HG03460 (cell line): ENCODE measurements at regions not wholly inside any gene's neighbourhood (a gene's known extent, or its start where the extent isn't known, plus 50 kb on each side); places are given as distances from the start of the nearest gene placed in this dataset.
A peak's percentile ranks its signal among the peaks of the same experiment; 100 is the strongest.
"Not testable (repeated sequence)": the region's sequence is repeated elsewhere in the genome, so short reads cannot be mapped to it uniquely, and the experiment has no call there.

ENCODE experiments used
- ATAC-seq: cut with Tn5 transposase; IDR thresholded peaks from one replicate; pipeline ENCODE4 v1.9.1; 2021; ENCODE audit not compliant: unreplicated experiment

GRCh38 chr14:82647088-82647810 is 1113.6 kb upstream of the SEL1L start:
- no peak for ATAC-seq

DNA sequence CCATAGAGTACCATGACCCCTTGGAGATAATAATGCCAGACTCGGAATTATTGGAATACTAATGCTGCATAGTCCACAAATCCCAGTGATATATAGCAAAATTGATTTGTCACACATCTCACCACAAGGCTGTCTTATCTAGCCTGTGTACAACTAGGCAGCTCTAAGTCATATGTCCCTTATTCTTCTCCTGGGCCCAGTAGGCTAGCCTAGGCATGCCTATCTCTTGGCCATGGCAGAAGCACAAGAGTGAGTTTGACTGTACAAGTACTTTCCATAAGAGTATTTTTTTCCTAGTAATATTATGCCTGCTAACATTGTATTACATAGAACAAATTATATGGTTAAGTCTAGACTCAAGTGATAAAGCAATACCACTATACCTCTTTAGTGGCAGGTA is 1122.1 kb upstream of the SEL1L start:
- ATAC-seq = no peak

GRCh38 chr14:82657186-82657675 is 1123.6 kb upstream of the SEL1L start:
- no peak for ATAC-seq

DNA sequence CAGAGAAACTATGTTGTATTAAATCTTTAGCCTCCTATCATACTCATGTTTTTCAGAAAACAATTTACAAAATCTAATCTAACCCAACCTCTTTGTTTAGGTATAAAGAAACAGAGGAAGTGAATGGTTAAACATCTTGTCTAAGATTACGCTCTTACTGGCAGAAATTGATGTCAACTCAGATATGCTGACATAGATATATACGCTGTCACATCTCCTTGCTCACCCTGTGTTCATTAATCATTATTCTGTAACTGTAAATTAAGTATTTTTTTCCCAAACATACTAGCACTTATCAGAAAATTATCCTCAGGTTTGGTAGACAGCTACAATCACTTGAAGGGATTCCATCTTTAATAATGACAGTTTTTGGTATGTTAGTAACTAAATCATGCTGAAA is 1127.6 kb upstream of the SEL1L start:
- ATAC-seq = no peak

GRCh38 chr14:82667006-82667405 is 1133.4 kb upstream of the SEL1L start:
- no peak for ATAC-seq

DNA sequence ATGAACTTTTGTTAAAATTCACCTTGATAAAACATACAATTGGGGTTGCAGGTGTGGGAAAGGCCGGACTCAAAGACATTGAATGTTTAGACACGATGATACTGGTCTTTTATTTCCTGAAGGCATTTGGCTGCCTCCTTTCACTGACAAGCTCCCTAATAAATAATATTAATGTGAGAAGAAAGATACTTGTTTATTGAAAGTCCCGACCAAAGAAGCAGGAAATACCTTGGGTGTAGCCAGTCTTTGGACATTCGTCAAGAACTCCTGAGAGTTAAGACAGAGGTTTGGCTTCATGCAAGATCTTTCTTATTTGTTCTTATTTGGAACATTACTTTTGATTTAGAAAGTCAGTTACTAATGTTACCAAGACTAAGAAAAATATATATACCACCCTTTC is 1133.8 kb upstream of the SEL1L start:
- no peak for ATAC-seq

DNA sequence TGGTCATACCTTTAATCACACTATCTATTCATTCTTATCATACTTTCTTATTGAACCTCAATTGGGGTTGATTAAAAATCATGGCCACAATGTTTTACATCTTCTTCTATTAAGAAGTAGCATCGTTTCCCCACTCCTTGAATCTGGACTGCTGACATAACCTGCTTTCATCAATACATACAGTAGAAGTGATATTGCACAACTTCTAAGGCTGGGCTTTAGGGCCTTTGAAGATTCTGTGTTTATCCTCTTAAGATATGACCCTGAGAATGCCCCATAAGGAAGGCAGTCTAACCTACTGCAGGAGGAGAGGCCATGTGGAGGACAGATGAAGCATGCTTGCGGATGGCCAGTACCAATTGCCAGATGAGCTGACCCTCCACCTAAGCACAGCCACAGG is 1142.8 kb upstream of the SEL1L start:
- no peak for ATAC-seq

DNA sequence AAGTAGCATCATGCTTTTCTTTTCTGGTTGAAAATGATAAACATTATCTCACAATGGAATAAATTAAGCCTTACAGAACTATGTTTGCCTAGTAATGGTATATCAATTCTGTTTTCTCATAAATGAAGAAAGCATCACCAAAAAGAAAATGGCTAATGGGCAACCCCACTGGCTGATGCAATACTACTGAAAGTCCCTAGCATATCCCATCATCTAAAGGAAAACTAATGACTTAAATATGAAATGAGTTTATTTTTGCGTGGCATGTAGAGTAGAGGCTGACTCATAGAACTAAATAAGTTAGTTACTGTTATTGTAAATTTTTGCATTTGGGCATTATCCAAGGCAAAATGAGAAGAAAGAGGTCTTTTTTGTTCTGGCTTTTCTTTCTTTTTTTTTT is 1156.3 kb upstream of the SEL1L start:
- no peak for ATAC-seq

DNA sequence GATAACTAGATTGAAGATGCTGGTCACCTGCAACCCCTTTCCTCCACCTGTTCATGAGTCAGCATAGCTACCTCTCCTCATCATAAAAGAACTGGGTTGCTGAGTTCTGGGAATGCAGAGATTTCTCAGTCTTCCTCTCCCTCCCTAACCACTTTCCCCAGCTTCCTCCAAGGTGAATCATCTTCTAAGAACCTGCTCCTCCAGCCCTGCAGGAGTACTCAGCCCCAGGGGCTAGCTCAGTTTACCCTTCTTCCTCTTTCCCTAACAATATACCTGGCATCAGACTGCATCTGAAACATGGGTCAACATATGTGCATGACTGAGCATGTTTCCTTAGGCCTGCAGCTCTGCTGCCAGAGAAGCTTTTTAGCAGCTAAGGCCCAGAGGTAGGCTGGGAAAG is 1157.5 kb upstream of the SEL1L start:
- ATAC-seq = not testable (repeated sequence)

DNA sequence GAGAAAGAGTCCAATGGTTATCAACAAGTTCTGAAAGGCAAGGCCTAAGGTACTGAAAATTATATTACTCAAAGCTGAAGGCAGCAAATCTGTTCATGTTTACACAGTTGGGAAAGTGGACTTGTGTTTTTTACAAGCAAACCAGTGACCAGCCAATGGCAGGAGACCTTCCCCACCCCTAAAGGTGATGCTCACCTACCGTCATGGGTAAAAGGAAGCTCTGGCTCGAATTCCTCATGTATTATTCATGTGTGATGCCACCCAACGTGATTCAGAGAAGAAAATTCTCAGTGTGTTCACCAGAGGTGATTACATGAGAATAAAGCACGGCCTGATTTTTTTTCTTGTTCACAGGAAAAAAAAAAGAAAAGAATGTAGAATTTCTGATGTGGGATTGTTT is 1161.2 kb upstream of the SEL1L start:
- ATAC-seq = no peak

DNA sequence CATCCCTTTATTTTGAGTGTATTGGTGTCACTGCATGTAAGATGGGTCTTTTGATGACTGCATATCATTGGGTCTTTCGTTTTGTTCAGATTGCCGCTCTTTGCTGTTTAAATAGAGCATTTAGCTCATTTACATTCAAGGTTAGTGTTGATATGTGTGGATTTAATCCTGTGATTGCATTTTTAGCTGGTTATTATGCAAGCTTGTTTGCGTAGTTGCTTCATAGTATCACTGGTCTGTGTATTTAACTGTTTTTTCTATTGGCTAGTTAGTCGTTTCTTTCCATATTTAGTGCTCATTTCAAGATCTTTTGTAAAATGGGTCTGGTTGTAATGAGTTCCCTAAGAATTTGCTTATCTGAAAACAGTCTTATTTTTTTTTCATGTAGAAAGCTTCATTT is 1170.6 kb upstream of the SEL1L start:
- no peak for ATAC-seq

DNA sequence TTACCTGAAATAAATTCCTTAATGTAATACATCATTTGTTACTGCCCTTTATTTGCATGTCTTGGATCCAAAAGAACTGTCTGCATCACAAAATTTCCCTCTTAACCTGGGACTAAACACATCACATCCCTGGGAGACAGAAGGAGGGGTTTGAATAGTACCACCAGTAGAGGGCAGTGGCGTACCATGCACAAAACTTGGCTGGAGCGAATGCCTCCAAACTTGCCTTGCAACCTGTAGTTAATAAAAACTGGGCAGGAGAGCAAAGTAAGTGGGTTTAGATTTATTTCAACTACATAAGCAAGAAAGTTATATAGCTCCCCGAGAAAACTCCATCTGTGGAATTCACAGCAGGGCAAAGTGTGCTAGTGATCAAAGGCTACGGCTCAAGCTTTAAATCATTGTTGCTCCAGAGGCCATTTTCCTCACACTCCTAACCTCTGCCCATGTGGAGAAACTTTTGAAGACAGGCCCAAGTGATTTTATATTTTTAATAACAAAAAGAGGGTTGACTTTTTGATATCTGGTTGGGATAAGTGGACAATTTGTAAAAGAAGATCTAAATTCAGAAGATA is 1176.7 kb upstream of the SEL1L start:
- peak; percentile 56 for ATAC-seq

DNA sequence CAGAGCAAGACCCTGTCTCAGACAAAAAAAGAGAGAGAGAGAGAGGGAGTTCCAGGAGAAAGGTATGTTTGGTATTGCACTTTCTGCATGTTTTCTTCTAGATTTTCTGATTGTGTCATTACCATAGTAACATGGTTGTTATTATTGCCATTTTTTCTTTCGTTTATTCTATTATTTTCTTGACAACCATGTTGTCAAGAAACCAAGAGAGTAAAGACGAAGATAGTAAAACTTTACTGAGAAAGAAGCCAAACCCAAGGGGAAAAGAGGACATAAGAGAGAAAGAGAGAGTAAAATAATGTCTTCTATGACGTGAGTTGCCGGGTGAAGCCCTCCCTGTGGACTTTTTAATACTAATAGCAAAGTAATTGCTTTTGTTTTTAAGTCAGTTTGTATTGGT is 1186.0 kb upstream of the SEL1L start:
- no peak for ATAC-seq

GRCh38 chr14:82720431-82720830 is 1186.8 kb upstream of the SEL1L start:
- ATAC-seq = no peak

- ATAC-seq = no peak
Measured at GRCh38 chr14:82720946-82721345, 1187.3 kb upstream of the SEL1L start.

DNA sequence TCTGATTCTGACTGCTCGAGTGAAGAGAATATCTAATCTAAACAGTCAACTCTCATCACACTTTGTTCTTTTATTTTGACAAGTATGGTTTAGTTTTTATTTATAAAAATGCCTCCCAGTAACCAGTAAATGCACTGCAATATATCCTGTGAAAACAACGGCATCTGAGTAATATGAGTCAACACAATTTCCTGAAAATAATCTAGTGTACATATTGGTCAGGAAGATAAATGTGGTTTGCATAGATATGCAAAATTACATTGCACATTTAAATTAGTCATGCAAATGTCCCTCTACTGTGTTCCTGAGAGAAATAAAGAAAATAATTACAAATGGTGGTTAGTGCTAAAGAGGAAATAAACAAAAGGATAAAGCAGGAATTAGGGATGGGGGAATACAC is 1190.7 kb upstream of the SEL1L start:
- no peak for ATAC-seq

GRCh38 chr14:82725213-82725612 is 1191.6 kb upstream of the SEL1L start:
- no peak for ATAC-seq

DNA sequence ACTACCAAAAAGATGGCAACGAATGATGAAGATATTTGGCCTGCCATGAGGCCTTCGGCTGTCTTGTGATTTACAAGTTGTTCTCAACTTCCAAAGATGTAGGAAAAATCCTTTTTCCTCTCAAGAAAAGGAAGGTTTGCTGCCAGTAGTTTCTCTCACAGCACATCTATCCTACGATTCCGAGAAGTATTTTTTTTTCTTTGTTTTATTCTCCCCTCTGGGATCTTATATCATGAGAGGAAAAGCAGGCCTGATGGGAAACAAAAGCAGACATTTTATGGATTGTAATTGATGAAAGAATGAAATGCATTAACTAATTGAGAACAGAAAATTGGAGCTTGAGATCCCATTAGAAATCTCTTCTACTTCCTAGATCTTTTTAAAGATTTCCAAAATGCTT is 1197.9 kb upstream of the SEL1L start:
- ATAC-seq = no peak

DNA sequence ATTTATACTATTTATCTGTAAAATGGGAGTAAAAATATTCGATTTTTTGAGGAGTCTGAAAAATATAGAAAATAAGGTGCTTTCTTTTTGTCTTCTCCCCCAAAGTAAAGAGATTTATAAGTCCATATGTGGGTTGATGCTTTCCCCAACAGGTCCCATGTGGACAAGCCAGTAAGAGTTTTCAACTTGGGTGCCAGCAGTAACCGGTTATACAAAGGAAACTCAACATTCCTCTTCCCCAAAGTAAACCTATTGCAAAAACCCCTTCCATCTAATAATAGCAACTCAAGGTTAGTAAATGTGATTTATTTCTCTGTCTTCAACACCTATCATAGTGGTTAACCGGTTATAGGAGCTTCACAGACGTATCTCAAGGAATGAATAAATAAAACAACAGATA is 1206.9 kb upstream of the SEL1L start:
- ATAC-seq = no peak

GRCh38 chr14:82755476-82755875 is 1221.8 kb upstream of the SEL1L start:
- ATAC-seq = no peak

DNA sequence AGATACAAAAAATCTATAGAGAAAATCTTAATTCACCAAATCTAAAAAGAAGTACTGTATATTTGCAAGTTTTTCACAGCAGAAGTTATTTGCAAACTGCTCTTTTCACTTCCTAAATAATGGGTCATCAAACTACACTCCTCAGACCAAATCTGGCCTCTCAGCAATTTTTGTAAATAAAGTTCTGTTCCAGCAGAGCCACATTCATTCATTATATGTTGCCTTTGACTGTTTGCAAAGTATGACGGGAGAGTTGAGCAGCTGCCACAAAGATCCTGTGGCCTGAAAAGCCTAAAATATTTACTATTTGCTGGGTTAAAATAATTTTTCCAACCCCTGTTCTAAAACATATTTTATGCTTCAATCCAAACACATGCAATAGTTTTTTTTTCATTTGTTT is 1222.3 kb upstream of the SEL1L start:
- ATAC-seq = no peak

GRCh38 chr14:82757776-82758175 is 1224.1 kb upstream of the SEL1L start:
- ATAC-seq = no peak

DNA sequence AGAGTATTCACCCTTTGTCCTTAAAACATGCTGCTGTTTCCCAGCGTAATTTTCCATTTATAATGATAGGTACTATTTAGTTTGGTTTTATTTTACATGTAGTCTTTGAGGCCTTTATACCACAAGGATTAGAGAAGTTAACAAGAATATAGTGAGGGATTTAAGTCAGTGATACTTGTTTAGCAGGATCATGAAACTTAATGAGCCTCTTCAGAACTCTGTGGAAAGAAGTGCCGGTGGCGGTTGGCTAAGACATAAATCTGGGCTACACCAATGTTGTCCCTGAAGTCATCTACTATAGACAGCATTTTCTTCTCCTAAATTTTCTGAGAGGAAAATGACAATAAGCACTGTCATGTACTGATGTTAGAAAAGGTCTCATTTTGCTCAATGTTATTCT is 1226.0 kb upstream of the SEL1L start:
- ATAC-seq = no peak
